GM04504 (cell line): ENCODE measurements at regions not wholly inside any gene's neighbourhood (a gene's known extent, or its start where the extent isn't known, plus 50 kb on each side); places are given as distances from the start of the nearest gene placed in this dataset.

Experiments
- DNase-seq: peaks from one replicate; pipeline ENCODE4 v3.0.0-alpha.2; 2012; ENCODE audit warnings: low read depth

DNA sequence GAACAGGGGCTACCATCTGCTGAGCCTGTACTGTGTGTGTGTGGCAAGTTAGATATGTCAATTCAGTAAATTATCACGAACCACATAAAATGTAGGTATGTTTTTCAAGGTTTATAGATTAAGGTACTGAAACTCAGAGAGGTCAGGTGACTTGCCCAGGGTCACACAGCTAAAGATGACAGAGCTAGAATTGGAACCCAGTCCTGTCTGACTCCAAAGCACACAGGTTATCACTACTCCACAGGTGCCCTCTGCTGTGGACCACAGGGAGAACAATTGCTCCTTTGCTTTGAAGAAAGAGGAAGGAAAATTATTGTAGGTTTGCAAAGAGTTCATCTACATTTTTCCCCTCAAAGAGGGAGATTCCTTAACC, 229.7 kb upstream of the AGAP1 start:
- DNase-seq = no peak

GRCh38 chr2:235264512-235264911, 229.3 kb upstream of the AGAP1 start:
- no peak for DNase-seq

- no peak for DNase-seq
Observed at GRCh38 chr2:235265348-235265965, 228.4 kb upstream of the AGAP1 start.

DNA sequence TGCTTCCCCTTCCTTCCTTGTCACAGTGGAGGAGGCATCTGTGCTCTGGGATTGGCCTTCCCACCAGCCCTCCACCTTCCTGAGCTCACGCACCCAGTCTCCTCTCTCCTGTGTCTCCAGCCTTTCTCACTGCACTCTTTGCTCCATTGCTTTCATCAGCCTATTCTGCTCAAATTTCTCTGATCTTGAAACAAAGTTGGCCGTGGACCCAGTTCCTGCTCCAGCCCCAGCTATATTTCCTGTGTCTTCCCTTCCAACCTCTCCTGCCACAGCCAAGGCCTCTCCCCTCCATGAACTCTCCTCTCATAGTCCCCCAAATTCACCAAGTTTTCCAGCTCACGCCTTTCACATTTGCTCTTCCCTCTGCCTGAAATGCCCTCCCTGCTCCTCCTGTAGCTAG, 226.6 kb upstream of the AGAP1 start:
- no peak for DNase-seq

- no peak for DNase-seq
Observed at GRCh38 chr2:235268535-235268934, 225.3 kb upstream of the AGAP1 start.

- no peak for DNase-seq
Observed at GRCh38 chr2:235270291-235270690, 223.6 kb upstream of the AGAP1 start.

DNA sequence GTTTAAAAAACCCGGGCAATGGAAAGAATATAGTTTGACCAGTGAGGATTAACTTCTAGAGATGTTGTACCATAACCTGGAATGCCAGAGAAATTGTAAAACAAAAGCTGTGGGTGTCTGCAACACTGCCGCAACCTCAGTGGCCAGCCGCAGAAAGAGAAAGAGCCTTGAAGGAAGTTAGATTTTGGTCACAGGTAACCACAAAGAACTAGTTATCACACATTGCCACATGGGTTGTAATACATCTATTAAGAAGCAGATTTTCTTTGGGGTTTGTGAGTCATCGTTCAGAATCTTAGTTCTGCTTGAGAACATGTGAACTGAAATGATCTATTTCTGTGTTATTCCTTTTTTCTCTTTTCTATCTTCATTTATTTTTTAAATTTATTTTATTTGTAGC, 222.9 kb upstream of the AGAP1 start:
- DNase-seq = no peak

GRCh38 chr2:235271936-235272335, 221.9 kb upstream of the AGAP1 start:
- DNase-seq = no peak

DNA sequence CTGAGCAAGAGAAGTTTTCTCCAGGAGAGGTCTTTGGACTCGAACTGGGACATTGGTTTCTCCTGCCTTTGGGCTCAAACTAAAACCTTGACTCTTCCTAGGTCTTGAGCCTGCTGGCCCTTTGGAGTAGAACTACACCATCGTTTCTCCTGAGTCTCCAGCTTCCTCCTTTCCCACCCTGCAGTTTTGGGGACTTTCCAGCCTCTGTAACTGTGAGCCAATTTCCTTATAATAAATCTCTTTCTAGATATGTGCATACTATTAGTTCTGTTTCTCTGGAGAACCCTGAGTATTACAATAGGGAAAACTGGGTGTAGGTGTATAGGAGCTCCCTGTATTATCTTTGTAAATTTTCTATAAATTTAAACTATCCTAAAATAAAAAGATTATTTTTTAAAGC, 219.8 kb upstream of the AGAP1 start:
- DNase-seq = no peak

GRCh38 chr2:235277485-235277884, 216.4 kb upstream of the AGAP1 start:
- no peak for DNase-seq

DNA sequence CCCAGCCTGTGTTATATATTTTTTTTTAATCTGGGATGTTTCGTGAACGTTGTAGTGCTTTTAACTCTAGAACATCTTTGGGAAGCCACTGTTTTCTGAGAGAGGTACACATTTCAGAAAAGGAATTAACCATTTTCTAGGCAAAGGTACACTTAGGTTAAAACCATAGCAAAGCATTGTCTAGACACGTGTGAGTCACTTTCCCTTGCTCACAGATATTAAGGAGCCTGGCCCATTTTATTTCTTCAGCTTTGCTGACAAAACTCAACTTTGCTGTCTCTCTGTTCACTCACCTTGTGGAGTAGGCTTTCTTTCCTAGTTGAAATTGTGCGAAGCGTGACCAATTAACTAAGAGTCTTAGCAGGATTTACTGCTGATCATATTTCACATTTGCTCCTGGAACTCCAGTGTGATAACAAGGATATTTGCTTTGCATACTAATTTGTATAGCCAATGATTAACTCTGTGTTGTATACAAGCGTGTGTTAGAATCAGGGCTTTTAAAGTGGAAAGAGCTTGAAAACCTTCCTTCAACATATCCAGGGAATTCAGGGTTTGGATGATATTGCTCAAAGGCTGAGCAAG, 215.0 kb upstream of the AGAP1 start:
- no peak for DNase-seq

GRCh38 chr2:235279965-235280364, 213.9 kb upstream of the AGAP1 start:
- no peak for DNase-seq

GRCh38 chr2:235283246-235283645, 210.6 kb upstream of the AGAP1 start:
- DNase-seq = no peak

- no peak for DNase-seq
Observed at GRCh38 chr2:235286622-235287374, 207.0 kb upstream of the AGAP1 start.

DNA sequence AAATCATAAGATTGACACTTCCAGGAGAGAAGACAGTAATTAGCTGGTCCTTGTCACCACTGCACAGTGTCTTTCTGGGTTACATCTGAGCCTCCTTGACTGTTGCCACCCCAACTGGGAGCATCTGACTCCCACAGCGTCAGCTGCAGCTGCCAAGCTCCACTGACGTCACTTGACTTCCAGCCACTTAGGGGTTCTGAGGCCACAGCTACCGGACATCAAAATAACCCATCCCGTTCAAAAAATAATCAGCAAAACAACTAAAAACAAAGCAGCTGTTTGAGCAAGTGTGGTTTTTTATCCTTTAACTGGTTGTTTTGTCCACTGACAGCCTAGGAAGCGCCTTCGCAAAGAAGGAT, 206.5 kb upstream of the AGAP1 start:
- no peak for DNase-seq

GRCh38 chr2:235291461-235291860, 202.4 kb upstream of the AGAP1 start:
- no peak for DNase-seq

DNA sequence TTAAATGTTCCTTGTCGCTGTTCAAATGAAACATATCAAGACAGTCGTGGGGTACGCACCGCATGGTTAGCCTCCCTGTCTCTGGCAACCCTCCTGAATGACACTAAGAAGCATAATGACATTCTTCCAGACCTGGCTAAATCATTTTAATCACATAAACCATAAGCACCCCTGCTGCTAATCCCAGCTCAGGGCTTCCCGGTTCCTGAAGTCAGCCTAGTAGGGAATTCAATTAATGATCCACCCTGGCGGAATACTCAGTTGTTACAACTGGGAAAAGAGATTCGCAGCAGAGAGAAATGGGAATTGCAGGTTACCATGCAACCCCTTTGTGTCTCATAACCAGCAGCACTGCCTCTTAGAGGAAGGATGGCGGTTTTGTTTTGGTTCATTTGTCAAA, 200.8 kb upstream of the AGAP1 start:
- DNase-seq = no peak

DNA sequence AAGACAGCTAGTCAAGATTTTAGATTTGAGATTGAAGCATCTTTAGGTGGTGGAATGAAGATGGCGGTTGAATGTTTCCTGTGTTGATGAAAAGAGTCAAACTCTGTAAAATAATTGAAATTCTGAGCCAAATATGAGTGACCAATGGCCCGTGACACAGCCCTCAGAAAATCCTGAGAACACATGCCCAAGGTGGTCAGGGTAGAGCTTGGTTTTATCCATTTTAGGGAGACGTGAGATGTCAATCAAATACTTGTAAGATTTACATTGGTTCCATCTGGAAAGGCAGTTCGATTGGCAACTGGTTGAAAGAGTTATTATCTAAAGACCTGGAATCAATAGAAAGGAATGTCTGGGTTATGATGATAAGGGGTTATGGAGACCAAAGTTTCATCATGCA, 198.0 kb upstream of the AGAP1 start:
- DNase-seq = no peak

- DNase-seq = no peak
Observed at GRCh38 chr2:235300368-235301201, 193.3 kb upstream of the AGAP1 start.

DNA sequence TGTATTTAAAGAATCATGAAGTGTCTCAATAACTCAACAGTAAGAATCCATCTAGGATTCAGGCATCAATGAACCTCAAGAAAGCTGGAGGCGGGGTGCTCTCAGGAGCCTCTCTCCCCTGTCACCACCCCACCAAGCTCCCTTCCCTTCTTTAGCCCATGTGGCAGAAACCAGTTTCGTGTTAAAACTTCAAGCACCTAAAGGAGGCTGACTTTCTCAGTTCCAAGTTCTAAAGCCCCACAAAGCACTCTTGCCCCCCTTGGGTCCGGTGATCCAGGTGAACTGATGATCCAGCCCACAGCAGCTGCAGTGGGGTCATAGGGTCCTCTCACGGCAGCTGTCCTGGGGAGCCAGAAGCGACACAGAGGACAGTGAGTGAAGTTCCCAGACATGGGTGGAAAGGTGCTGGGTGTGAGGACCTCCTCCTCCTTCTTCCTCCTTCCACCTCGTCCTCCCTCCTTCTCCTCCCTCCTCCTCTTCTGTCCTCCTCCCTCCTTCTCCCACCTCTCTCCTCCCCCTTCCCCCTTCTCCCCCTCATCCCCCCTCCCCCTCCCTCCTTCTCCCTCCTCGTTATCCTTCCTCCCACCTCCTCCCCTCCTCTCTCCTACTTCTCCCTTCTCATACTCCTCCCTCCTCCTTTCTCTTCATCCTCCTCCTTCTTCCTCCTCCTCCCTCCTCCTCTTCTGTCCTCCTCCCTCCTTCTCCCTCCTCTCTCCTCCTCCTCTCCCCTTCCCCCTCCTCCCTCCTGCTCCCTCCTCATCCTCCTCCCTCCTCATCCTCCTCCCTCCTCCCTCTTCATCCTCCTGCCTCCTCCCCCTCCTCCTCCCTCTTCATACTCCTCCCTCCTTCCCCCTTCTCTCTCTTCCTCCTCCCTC, 192.4 kb upstream of the AGAP1 start:
- DNase-seq = no peak

- no peak for DNase-seq
Observed at GRCh38 chr2:235302263-235302662, 191.6 kb upstream of the AGAP1 start.
